ENCODE measurements at regions not wholly inside any gene's neighbourhood (a gene's known extent, or its start where the extent isn't known, plus 50 kb on each side); places are given as distances from the start of the nearest gene placed in this dataset.

GRCh38 chr2:34353509-34354113 is 754.5 kb upstream of the FAM98A start:
- intact Hi-C loops (cut with DNase I), result no loop called here
- H3K27me3 ChIP-seq (ENCODE audit: control insufficient read depth, insufficient read depth, low read length), result no peaks in the 10 kb centered on the region
- H3K4me1 ChIP-seq (ENCODE audit: control insufficient read depth in 2 of 3, insufficient read depth in 2 of 3, low read depth in 1 of 3, low read length in 3 of 3), result no peaks in the 10 kb centered on the region
- FAIRE-seq (no peak), DNase-seq (no peak)
- no peaks in the 10 kb centered on the region for H3K9me3 ChIP-seq (ENCODE audit: control insufficient read depth in 2 of 3, insufficient read depth in 1 of 3, low read length in 3 of 3)
- H3K4me3 ChIP-seq (ENCODE audit: low read length in 3 of 3), result no peak overlapping the region
- no peak overlapping the region for H3K9ac ChIP-seq (ENCODE audit: low read length in 3 of 3)
- no peak overlapping the region for H3K27ac ChIP-seq (ENCODE audit: low read depth in 2 of 2, low read length in 2 of 2)
- no peaks in the 10 kb centered on the region for H3K36me3 ChIP-seq (ENCODE audit: control insufficient read depth in 2 of 3, insufficient read depth in 3 of 3, low read length in 3 of 3)
- no peak for TF ChIP-seq CTCF (IDR thresholded peaks at IDR 0.05; ENCODE audit: borderline replicate concordance, extremely low read depth, insufficient read depth)

- FAIRE-seq (no peak), DNase-seq (no peak)
- Histone ChIP-seq H3K27me3 (ENCODE audit: control insufficient read depth, insufficient read depth, low read length) (no peaks in the 10 kb centered on the region), H3K27ac (ENCODE audit: low read depth in 2 of 2, low read length in 2 of 2) (no peak overlapping the region), H3K9me3 (ENCODE audit: control insufficient read depth in 2 of 3, insufficient read depth in 1 of 3, low read length in 3 of 3) (no peaks in the 10 kb centered on the region), H3K36me3 (ENCODE audit: control insufficient read depth in 2 of 3, insufficient read depth in 3 of 3, low read length in 3 of 3) (no peaks in the 10 kb centered on the region), H3K9ac (ENCODE audit: low read length in 3 of 3) (no peak overlapping the region), H3K4me1 (ENCODE audit: control insufficient read depth in 2 of 3, insufficient read depth in 2 of 3, low read depth in 1 of 3, low read length in 3 of 3) (no peaks in the 10 kb centered on the region), H3K4me3 (ENCODE audit: low read length in 3 of 3) (no peak overlapping the region)
- intact Hi-C loops (cut with DNase I), result no loop called here
- TF ChIP-seq CTCF (IDR thresholded peaks at IDR 0.05; ENCODE audit: borderline replicate concordance, extremely low read depth, insufficient read depth), result no peak
These were observed 750.4 kb upstream of the FAM98A start for GRCh38 chr2:34349527-34349926.

GRCh38 chr2:34345030-34345429 is 745.9 kb upstream of the FAM98A start:
- Histone ChIP-seq H3K4me3 (ENCODE audit: low read length in 3 of 3) (no peak overlapping the region), H3K4me1 (ENCODE audit: control insufficient read depth in 2 of 3, insufficient read depth in 2 of 3, low read depth in 1 of 3, low read length in 3 of 3) (no peaks in the 10 kb centered on the region), H3K9me3 (ENCODE audit: control insufficient read depth in 2 of 3, insufficient read depth in 1 of 3, low read length in 3 of 3) (no peaks in the 10 kb centered on the region), H3K27me3 (ENCODE audit: control insufficient read depth, insufficient read depth, low read length) (no peaks in the 10 kb centered on the region), H3K27ac (ENCODE audit: low read depth in 2 of 2, low read length in 2 of 2) (no peak overlapping the region), H3K36me3 (ENCODE audit: control insufficient read depth in 2 of 3, insufficient read depth in 3 of 3, low read length in 3 of 3) (no peaks in the 10 kb centered on the region), H3K9ac (ENCODE audit: low read length in 3 of 3) (no peak overlapping the region)
- DNase-seq (no peak), FAIRE-seq (no peak)
- intact Hi-C loops (cut with DNase I), result no loop called here
- TF ChIP-seq CTCF (IDR thresholded peaks at IDR 0.05; ENCODE audit: borderline replicate concordance, extremely low read depth, insufficient read depth), result no peak

GRCh38 chr2:34340307-34340706 is 741.2 kb upstream of the FAM98A start:
- Histone ChIP-seq H3K27me3 (ENCODE audit: control insufficient read depth, insufficient read depth, low read length) (no peaks in the 10 kb centered on the region), H3K4me3 (ENCODE audit: low read length in 3 of 3) (no peak overlapping the region), H3K36me3 (ENCODE audit: control insufficient read depth in 2 of 3, insufficient read depth in 3 of 3, low read length in 3 of 3) (no peaks in the 10 kb centered on the region), H3K27ac (ENCODE audit: low read depth in 2 of 2, low read length in 2 of 2) (no peak overlapping the region), H3K9ac (ENCODE audit: low read length in 3 of 3) (no peak overlapping the region), H3K9me3 (ENCODE audit: control insufficient read depth in 2 of 3, insufficient read depth in 1 of 3, low read length in 3 of 3) (no peaks in the 10 kb centered on the region), H3K4me1 (ENCODE audit: control insufficient read depth in 2 of 3, insufficient read depth in 2 of 3, low read depth in 1 of 3, low read length in 3 of 3) (no peaks in the 10 kb centered on the region)
- FAIRE-seq (no peak), DNase-seq (no peak)
- intact Hi-C loops (cut with DNase I), result no loop called here
- no peak for TF ChIP-seq CTCF (IDR thresholded peaks at IDR 0.05; ENCODE audit: borderline replicate concordance, extremely low read depth, insufficient read depth)

Measured in kidney (tissue), 13 donors.